ENCODE measurements at regions not wholly inside any gene's neighbourhood (a gene's known extent, or its start where the extent isn't known, plus 50 kb on each side); places are given as distances from the start of the nearest gene placed in this dataset.

- H3K4me1 ChIP-seq: no peaks in the 10 kb centered on the region
- no peak overlapping the region for H3K4me3 ChIP-seq
- H3K27ac ChIP-seq: no peak overlapping the region
- H3K36me3 ChIP-seq: no peaks in the 10 kb centered on the region
- 69 to 76% methylated on average over 2 of the region's 2 CpGs for WGBS, 2 donors
- intact Hi-C loops (cut with DNase I): no loop called here
- no peak for DNase-seq
- TF ChIP-seq POLR2A (IDR thresholded peaks at IDR 0.05): no peak
- TF ChIP-seq CTCF (IDR thresholded peaks at IDR 0.05): no peak
- no peaks in the 10 kb centered on the region for H3K27me3 ChIP-seq
- peaks cover 0 to 15% (median 0%) of the 10 kb centered on the region in 3 donors for H3K9me3 ChIP-seq
Measured at GRCh38 chr13:65555962-65556361, 1674.2 kb downstream of the PCDH9 start.

- H3K27ac ChIP-seq: no peak overlapping the region
- H3K27me3 ChIP-seq: no peaks in the 10 kb centered on the region
- no peaks in the 10 kb centered on the region for H3K36me3 ChIP-seq
- intact Hi-C loops (cut with DNase I): no loop called here
- no peak for TF ChIP-seq CTCF (IDR thresholded peaks at IDR 0.05)
- no peak for TF ChIP-seq POLR2A (IDR thresholded peaks at IDR 0.05)
- 11 to 55% methylated on average over 3 of the region's 5 CpGs for WGBS, 2 donors
- no peak overlapping the region for H3K4me3 ChIP-seq
- no peak for DNase-seq
- peaks cover 0 to 15% (median 0%) of the 10 kb centered on the region in 3 donors for H3K9me3 ChIP-seq
- no peaks in the 10 kb centered on the region for H3K4me1 ChIP-seq
Measured at GRCh38 chr13:65553096-65553727, 1676.9 kb downstream of the PCDH9 start.

GRCh38 chr13:65551208-65551607 is 1678.9 kb downstream of the PCDH9 start:
- intact Hi-C loops (cut with DNase I): no loop called here
- Histone ChIP-seq H3K36me3 (no peaks in the 10 kb centered on the region), H3K9me3 (peaks cover 0 to 15% (median 0%) of the 10 kb centered on the region in 3 donors), H3K4me1 (no peaks in the 10 kb centered on the region), H3K27me3 (no peaks in the 10 kb centered on the region), H3K27ac (no peak overlapping the region), H3K4me3 (no peak overlapping the region)
- no peak for TF ChIP-seq CTCF (IDR thresholded peaks at IDR 0.05)
- no peak for DNase-seq

- no peaks in the 10 kb centered on the region for H3K4me1 ChIP-seq
- no peak for TF ChIP-seq CTCF (IDR thresholded peaks at IDR 0.05)
- no peak for TF ChIP-seq POLR2A (IDR thresholded peaks at IDR 0.05)
- H3K27ac ChIP-seq: no peak overlapping the region
- H3K27me3 ChIP-seq: no peaks in the 10 kb centered on the region
- H3K4me3 ChIP-seq: no peak overlapping the region
- intact Hi-C loops (cut with DNase I): no loop called here
- no peaks in the 10 kb centered on the region for H3K36me3 ChIP-seq
- H3K9me3 ChIP-seq: peaks cover 0 to 6% (median 0%) of the 10 kb centered on the region in 3 donors
- DNase-seq: no peak
- 82 to 87% methylated on average over 3 of the region's 3 CpGs for WGBS, 2 donors
Measured at GRCh38 chr13:65540175-65540574, 1690.0 kb downstream of the PCDH9 start.

- H3K9me3 ChIP-seq: peaks cover 0 to 6% (median 0%) of the 10 kb centered on the region in 3 donors
- H3K27ac ChIP-seq: no peak overlapping the region
- DNase-seq: no peak
- TF ChIP-seq CTCF (IDR thresholded peaks at IDR 0.05): no peak
- no peak for TF ChIP-seq POLR2A (IDR thresholded peaks at IDR 0.05)
- no peaks in the 10 kb centered on the region for H3K36me3 ChIP-seq
- intact Hi-C loops (cut with DNase I): no loop called here
- 56 to 57% methylated on average over 1 of the region's 1 CpG for WGBS, 2 donors
- H3K27me3 ChIP-seq: no peaks in the 10 kb centered on the region
- H3K4me1 ChIP-seq: no peaks in the 10 kb centered on the region
- H3K4me3 ChIP-seq: no peak overlapping the region
Measured at GRCh38 chr13:65535370-65535769, 1694.8 kb downstream of the PCDH9 start.
